ENCODE measurements at regions not wholly inside any gene's neighbourhood (a gene's known extent, or its start where the extent isn't known, plus 50 kb on each side); places are given as distances from the start of the nearest gene placed in this dataset.

DNA sequence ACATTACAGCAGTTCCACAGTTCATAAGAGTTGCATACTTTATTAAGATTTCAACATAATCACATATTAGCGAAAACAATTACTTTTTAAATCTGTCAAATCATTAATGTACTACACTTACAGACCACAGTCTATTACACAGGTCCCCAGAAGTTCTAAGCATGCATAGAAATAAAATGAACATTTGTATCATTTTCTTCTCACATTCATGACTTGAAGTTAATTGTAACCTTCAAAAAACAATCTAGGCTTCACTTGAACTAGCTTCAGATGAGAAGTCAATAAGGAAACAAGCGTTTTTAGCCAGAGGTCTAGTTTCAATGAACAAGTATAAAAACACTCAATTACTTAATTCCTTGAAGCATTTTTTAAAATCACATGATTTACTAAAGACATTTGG is 238.3 kb downstream of the HACE1 start:
- DNase-seq (ENCODE audit: low spot score in 2 of 2): no peak
- no peak for FAIRE-seq

DNA sequence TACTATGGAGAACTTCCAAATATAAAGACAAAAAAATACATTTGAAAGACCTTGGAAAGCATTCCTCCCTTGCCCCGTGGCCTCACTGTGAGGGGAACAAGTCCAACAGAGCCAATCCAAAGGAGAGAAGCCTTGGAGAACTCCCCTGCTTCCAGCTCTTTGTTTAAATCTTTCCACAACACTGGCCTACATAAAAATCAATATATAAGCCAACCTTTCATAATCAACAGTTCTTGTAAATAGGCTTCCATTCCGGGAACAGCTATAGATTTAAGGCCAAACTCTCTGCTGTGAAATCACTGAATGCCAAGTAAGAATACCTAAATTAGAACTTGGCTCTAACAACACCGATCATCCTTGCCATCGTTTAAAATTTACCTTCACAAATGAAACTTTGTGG is 242.1 kb downstream of the HACE1 start:
- no peak for FAIRE-seq
- no peak for DNase-seq (ENCODE audit: low spot score in 2 of 2)

DNA sequence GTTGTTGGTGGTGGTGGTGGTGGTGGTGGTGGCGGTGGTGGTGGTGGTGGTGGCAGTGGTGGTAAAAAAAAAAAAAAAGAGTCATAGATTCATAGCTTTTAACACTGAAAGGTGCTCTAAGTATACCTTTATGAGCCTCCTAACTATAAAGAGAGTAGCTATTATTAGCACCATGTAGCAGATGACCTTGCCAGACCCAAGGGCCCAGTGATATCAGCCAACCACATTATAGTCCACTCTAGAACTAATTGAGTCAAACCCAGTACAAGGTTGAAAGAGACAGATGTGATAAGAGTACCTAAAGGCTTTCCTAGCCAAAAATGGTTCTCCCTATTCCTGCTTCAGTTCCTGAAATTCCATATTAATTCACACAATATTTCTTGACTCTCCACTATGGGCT is 245.3 kb downstream of the HACE1 start:
- DNase-seq (ENCODE audit: low spot score in 2 of 2) (no peak), FAIRE-seq (no peak)

DNA sequence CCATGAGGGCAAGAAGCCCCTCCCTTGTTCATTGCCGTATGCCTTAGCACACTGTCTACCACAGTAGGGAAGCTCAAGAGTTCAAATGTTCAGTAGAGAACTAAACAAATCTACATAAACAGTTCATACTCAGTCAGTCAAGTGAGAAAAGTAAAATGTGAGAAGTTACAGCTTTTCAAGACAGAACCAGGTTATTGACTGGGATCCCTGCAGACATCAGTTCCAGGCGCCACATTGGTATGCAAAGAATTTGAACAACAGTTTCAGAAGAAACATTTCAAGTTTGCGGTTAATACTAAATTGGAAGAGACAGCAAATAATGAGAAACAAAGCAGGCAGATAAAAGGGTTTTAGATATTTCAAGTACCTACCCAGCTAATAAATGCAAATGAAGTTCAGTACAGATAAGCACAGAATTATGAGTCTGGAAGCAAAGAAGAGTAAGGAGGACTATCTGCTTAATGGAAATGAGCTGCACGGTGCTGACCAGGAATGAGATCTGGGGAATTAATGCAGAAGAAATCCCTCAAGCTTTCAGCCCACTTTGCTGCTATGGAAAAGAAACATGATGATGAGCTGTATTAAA is 246.2 kb downstream of the HACE1 start:
- DNase-seq (ENCODE audit: low spot score in 2 of 2) (no peak), FAIRE-seq (no peak)

- FAIRE-seq: no peak
- DNase-seq (ENCODE audit: low spot score in 2 of 2): no peak
These were observed 247.2 kb downstream of the HACE1 start for GRCh38 chr6:104612541-104612940.

GRCh38 chr6:104608101-104608500 is 251.6 kb downstream of the HACE1 start:
- DNase-seq (ENCODE audit: low spot score in 2 of 2): no peak
- FAIRE-seq: no peak

DNA sequence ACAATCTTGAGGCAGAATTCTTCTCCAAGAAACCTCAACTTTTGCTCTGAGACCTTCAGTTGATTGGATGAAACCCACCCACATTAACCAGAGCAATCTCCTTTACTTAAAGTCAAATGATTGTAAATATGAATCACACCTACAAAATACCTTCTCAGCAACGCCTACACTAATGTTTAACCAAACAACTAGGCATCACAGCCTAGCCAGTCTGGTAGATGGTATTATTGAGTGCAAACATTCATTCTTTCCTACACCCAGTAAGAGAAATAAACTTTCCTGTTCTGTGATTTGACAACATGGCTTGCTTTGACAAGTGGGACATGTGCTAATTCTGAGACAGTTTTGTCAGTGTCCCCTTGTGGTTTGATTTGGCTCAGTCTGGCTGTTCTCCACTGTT is 252.2 kb downstream of the HACE1 start:
- DNase-seq (ENCODE audit: low spot score in 2 of 2): no peak
- no peak for FAIRE-seq

DNA sequence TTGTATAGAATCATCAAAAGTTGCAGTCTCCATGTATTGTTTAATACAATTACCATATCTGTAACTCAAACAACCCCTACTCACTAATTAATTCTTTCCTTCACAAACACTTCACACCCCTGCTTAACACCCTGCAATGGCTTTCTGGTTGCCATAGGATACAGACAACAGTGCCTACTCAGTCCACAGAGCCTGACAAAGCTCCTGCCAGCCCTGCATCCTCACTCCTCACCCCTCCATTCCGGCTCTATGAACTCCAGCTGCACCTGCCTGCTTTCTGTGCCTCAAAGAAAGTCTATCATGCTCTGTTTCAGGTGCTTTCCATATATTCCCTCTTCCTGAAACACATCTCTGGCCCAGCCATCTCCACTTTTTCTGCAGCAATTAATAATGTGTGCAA is 253.4 kb downstream of the HACE1 start:
- no peak for DNase-seq (ENCODE audit: low spot score in 2 of 2)
- no peak for FAIRE-seq

DNA sequence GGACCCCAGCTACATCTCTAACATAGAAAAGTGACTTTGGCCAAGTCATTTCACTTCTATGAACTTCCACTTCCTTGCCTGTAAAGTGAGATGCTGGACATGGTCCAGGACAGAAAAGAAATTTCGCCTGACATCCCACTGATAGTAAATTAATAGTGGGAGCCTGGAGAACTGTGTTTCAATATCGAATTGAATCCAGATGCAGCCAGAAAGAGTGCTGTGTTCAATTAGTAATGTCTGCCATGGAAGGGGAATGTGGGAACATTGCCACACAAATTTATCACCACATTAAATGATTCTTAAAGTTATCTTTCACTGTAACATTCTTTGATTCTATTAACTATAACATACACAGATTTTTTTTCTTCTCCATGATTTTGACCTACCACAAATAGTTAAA is 255.0 kb downstream of the HACE1 start:
- FAIRE-seq: no peak
- DNase-seq (ENCODE audit: low spot score in 2 of 2): no peak

GRCh38 chr6:104603108-104603745 is 256.5 kb downstream of the HACE1 start:
- no peak for FAIRE-seq
- no peak for DNase-seq (ENCODE audit: low spot score in 2 of 2)

DNA sequence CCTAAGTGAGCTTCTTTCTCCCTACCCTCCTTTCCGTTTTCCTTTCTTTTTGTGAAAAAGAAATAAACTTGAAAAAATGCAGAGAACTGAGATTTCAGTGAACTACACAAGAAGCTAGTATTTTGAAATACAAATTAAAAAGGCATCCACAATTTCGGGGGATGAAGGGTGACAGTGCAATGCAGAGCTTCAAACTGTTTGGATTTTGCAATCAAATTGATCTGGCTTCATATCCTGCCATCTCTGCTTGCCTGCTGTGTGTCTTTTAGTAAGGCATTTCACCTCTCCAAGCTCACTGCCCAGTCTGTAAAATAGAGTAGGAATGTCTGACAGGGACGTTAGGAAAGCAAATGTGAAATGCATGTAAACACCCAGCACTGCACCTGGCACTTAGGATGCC is 258.0 kb downstream of the HACE1 start:
- DNase-seq (ENCODE audit: low spot score in 2 of 2): no peak
- no peak for FAIRE-seq

DNA sequence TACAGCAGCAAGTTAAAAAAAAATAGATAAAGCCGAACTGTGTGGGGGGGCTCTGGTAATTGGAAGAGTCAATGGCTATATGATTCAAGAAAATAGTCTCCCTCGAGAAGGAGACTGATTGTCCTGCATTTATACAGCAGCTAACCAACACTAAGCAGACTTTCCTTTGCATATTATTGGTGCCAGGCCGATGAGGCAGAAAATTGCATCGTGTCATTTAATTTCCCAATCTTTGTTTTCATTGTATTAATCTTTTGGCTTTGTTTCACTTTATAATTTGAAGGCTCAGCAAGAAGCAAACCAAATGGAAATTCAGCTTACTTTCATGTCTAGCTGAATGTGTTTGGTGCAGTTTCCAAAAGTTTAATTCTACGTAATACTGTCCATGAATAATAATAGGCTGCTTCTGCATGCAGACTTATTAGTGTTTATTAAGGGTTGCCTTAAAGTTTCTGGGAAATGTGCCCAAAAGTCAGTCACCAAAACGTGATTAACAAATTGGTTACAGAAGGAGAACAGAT is 258.5 kb downstream of the HACE1 start:
- DNase-seq (ENCODE audit: low spot score in 2 of 2) (no peak), FAIRE-seq (no peak)

DNA sequence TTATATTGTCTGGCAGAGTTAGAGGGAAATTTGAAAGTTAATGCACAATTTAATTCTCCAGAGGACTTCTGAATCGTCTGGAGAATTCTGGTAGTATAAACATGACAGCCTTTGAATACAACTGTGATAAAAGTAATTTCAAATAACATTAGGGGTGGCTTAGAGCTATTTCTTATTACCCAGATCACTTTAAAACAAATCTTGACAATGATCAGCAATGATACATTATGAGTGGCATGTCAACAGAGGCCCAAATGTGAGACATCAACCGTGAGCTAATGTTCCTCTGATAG is 259.1 kb downstream of the HACE1 start:
- no peak for FAIRE-seq
- no peak for DNase-seq (ENCODE audit: low spot score in 2 of 2)

DNA sequence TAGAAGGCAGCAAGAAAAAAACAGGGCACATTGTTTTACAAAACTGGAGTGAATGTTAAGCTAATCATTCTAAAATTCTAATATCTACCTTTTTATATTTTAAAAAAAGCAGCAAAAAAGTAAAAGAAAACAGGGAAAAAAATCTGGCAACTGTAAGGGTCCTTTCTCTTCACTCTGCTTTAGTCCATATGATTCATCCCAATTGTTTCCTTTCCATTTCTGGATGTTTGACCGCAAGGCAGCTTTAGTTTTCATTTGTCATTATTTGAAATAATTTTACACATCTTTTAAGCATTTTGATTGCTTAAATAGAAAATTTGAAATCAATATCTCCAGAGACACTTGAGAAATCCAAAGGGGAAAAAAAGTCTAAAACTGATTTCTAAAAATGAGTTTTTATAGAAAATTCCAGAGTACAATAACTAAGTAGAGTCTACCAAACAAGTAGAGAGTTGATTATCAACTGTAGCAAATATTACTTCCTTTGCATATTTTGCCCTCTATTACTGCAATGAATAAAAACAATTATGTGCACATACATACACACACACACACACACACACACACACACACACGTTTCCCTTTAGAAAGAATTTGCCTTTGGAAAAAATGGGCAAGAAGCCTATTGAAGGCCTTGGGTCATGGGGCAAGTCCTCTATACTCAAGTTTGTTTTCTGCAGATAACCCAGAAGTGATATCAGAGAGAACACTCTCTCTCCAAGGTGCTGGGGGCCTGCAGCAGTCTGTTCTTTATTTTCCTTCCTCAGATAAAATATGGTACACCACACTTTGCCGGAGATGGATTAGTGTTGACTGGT is 259.7 kb downstream of the HACE1 start:
- no peak for FAIRE-seq
- DNase-seq (ENCODE audit: low spot score in 2 of 2): no peak

GRCh38 chr6:104597541-104598050 is 262.1 kb downstream of the HACE1 start:
- FAIRE-seq: no peak

DNA sequence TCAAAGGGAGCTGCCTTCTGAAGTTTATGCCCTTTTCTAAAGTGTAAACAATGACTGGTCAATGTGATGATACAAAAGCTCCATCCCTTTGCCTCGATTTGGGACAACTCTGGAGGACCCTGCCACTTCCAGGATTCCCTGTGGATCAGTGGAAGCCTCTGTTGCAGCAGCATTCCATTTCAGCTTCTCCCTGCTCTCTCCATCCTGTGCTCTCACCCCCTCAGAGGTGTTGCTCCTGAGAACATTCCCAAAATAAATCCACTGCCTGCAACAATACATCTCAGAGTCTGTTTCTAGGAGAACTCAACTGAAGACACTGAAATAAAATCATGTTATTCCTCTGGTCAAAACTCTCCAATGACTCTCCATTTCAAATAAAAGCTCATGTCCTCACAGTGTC is 263.6 kb downstream of the HACE1 start:
- FAIRE-seq (no peak), DNase-seq (ENCODE audit: low spot score in 2 of 2) (no peak)

More at GRCh38 chr6:104597541-104598050, 262.1 kb downstream of the HACE1 start:
- no peak for DNase-seq (ENCODE audit: low spot score in 2 of 2)

DNA sequence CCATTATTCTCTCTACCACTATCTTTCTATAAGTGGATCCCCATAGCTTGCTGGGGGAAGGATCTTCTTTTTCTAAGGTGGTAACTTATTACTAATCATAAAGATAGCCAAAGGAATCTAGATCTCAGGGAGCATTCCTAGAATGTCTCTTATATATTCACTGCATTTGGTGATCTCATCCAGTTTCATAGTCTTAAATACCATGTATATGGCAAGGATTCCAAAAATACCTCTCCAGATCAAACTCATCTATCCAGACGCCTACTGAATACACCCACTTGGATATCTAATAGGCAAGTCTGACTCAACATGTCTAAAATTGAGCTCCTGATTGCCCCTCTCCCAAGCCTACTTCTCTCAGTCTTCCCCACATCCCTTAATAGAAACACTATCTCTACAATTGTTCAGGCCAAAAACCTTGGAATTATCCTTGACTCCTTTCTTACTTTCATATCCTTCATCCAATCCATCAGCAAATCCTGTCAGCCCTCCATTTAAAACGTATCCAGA is 264.4 kb downstream of the HACE1 start:
- DNase-seq (ENCODE audit: low spot score in 2 of 2): no peak
- FAIRE-seq: no peak

- DNase-seq (ENCODE audit: low spot score in 2 of 2) (no peak), FAIRE-seq (no peak)
These were observed 268.0 kb downstream of the HACE1 start for GRCh38 chr6:104591573-104592334.

- FAIRE-seq (no peak), DNase-seq (ENCODE audit: low spot score in 2 of 2) (no peak)
These were observed 269.8 kb downstream of the HACE1 start for GRCh38 chr6:104589940-104590339.

GRCh38 chr6:104585646-104586045 is 274.1 kb downstream of the HACE1 start:
- FAIRE-seq (no peak), DNase-seq (ENCODE audit: low spot score in 2 of 2) (no peak)

DNA sequence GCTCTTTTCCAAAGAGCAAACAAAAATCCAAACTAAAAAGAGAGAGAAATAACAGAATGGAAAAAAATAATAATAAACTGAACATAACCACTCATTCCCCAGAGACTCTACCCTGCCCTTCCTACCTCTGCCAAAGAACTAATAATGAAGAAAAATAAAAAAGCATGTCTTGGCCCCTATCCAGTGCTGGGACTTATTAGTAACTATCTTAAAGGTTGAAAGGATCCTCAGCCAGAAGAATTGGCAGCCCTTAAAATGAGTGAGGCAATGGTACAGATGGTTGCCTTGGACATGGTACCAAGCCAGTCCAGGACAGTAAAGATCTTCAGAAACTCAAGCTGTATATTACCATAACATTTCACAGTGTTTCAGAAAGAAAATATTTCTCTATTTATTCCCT is 279.3 kb downstream of the HACE1 start:
- FAIRE-seq: no peak
- no peak for DNase-seq (ENCODE audit: low spot score in 2 of 2)

Data from frontal cortex (tissue), 3 donors.